ENCODE measurements at regions not wholly inside any gene's neighbourhood (a gene's known extent, or its start where the extent isn't known, plus 50 kb on each side); places are given as distances from the start of the nearest gene placed in this dataset.

DNA sequence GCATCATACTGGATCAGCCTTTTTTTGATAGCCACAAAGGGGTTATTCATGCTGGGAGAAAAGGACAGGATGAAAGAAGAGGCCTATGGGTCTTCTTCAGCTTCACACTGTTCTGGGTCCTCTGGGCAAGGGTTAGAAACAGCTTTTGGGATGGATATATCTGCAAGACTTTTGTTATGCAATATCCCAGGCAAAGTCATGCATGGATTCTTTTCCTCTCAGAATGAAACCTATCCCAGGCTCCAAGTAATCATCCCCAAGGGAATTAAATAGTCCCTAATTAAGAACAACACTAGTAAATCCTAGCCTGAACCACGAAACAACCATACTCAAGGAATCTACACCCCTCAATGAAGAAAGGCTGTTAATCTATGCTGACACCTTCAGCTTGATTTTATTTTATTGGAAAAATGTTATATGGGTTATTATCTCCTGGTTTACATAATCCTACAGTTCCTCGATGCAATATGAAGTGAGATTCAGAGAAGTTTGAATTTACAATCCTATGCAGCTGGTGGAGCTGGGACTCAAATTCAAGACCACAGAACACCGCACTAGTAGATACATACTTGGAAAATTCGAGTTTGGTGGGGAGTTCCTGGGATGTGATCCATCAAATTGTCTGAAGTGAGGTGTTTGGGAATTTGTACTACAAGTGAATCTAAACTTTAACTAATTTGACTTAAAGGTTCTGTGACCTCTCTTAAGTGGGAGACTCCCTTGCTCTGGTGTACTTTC is 338.6 kb downstream of the TBX15 start:
- Histone ChIP-seq H3K27me3 (ENCODE audit: control insufficient read depth, insufficient read depth, low read length) (no peaks in the 10 kb centered on the region), H3K4me2 (ENCODE audit: low read length) (no peak overlapping the region), H3K9me3 (ENCODE audit: control insufficient read depth, low read length) (no peaks in the 10 kb centered on the region), H3K4me1 (no peaks in the 10 kb centered on the region), H3K27ac (no peak overlapping the region), H3K36me3 (ENCODE audit: control insufficient read depth, insufficient read depth, low read length) (no peaks in the 10 kb centered on the region), H3K4me3 (ENCODE audit: low read depth, low read length) (no peak overlapping the region), H3K9ac (no peak overlapping the region), H2AFZ (no peak overlapping the region), H3K79me2 (no peaks in the 10 kb centered on the region)
- TF ChIP-seq, protein P1, sequence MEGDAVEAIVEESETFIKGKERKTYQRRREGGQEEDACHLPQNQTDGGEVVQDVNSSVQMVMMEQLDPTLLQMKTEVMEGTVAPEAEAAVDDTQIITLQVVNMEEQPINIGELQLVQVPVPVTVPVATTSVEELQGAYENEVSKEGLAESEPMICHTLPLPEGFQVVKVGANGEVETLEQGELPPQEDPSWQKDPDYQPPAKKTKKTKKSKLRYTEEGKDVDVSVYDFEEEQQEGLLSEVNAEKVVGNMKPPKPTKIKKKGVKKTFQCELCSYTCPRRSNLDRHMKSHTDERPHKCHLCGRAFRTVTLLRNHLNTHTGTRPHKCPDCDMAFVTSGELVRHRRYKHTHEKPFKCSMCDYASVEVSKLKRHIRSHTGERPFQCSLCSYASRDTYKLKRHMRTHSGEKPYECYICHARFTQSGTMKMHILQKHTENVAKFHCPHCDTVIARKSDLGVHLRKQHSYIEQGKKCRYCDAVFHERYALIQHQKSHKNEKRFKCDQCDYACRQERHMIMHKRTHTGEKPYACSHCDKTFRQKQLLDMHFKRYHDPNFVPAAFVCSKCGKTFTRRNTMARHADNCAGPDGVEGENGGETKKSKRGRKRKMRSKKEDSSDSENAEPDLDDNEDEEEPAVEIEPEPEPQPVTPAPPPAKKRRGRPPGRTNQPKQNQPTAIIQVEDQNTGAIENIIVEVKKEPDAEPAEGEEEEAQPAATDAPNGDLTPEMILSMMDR (IDR thresholded peaks at IDR 0.05), result no peak

- Histone ChIP-seq H3K36me3 (ENCODE audit: control insufficient read depth, insufficient read depth, low read length) (no peaks in the 10 kb centered on the region), H3K4me1 (no peaks in the 10 kb centered on the region), H3K27me3 (ENCODE audit: control insufficient read depth, insufficient read depth, low read length) (no peaks in the 10 kb centered on the region), H3K79me2 (no peaks in the 10 kb centered on the region), H3K4me3 (ENCODE audit: low read depth, low read length) (no peak overlapping the region), H3K9me3 (ENCODE audit: control insufficient read depth, low read length) (no peaks in the 10 kb centered on the region), H2AFZ (no peak overlapping the region), H3K4me2 (ENCODE audit: low read length) (no peak overlapping the region), H3K9ac (no peak overlapping the region), H3K27ac (no peak overlapping the region)
- TF ChIP-seq, protein P1 (IDR thresholded peaks at IDR 0.05), result no peak
Measured at GRCh38 chr1:118636004-118636403, 352.1 kb downstream of the TBX15 start.

DNA sequence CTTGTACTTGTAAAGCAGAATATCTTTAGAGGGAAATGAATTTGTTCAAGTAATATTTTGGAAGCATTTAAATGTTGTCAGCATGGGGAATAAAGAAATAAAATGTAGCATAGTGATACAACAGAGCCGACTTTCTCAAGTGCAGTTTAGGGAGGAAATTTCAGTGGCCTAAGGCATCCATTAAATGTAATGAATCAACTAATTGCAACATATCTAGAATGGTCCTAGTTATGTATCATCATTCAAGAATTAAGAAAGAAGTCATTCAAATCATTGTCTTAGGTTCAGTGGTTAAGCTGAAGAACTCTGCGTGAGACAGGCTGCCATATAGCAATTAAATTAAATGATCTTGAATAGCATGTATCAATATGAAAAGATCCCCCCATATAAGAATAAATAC is 360.7 kb downstream of the TBX15 start:
- H3K4me2 ChIP-seq (ENCODE audit: low read length), result no peak overlapping the region
- H3K9ac ChIP-seq, result no peak overlapping the region
- TF ChIP-seq, protein P1 (IDR thresholded peaks at IDR 0.05), result no peak
- no peak overlapping the region for H3K4me3 ChIP-seq (ENCODE audit: low read depth, low read length)
- H3K79me2 ChIP-seq, result no peaks in the 10 kb centered on the region
- no peak overlapping the region for H2AFZ ChIP-seq
- no peaks in the 10 kb centered on the region for H3K27me3 ChIP-seq (ENCODE audit: control insufficient read depth, insufficient read depth, low read length)
- H3K4me1 ChIP-seq, result no peaks in the 10 kb centered on the region
- H3K9me3 ChIP-seq (ENCODE audit: control insufficient read depth, low read length), result no peaks in the 10 kb centered on the region
- no peak overlapping the region for H3K27ac ChIP-seq
- no peaks in the 10 kb centered on the region for H3K36me3 ChIP-seq (ENCODE audit: control insufficient read depth, insufficient read depth, low read length)

GRCh38 chr1:118621839-118622238 is 366.3 kb downstream of the TBX15 start:
- Histone ChIP-seq H3K9me3 (ENCODE audit: control insufficient read depth, low read length) (no peaks in the 10 kb centered on the region), H2AFZ (no peak overlapping the region), H3K27me3 (ENCODE audit: control insufficient read depth, insufficient read depth, low read length) (no peaks in the 10 kb centered on the region), H3K79me2 (no peaks in the 10 kb centered on the region), H3K27ac (no peak overlapping the region), H3K9ac (no peak overlapping the region), H3K4me1 (no peaks in the 10 kb centered on the region), H3K4me2 (ENCODE audit: low read length) (no peak overlapping the region), H3K36me3 (ENCODE audit: control insufficient read depth, insufficient read depth, low read length) (no peaks in the 10 kb centered on the region), H3K4me3 (ENCODE audit: low read depth, low read length) (no peak overlapping the region)
- TF ChIP-seq, protein P1 (IDR thresholded peaks at IDR 0.05), result no peak

Measured in parathyroid adenoma (tissue), 2 donors.